Midbrain (tissue), 1 donor: ENCODE measurements at regions not wholly inside any gene's neighbourhood (a gene's known extent, or its start where the extent isn't known, plus 50 kb on each side); places are given as distances from the start of the nearest gene placed in this dataset.

Source experiments
- DNase-seq: peaks from one replicate; lab custom pipeline; 2025; lab: John Stamatoyannopoulos, UW

- no peak for DNase-seq
Observed at GRCh38 chr13:70386919-70387318, 278.7 kb upstream of the KLHL1 start.

GRCh38 chr13:70385852-70386251 is 277.6 kb upstream of the KLHL1 start:
- DNase-seq = no peak

- no peak for DNase-seq
Observed at GRCh38 chr13:70384156-70384555, 275.9 kb upstream of the KLHL1 start.

- DNase-seq = no peak
Observed at GRCh38 chr13:70380809-70381208, 272.6 kb upstream of the KLHL1 start.

GRCh38 chr13:70375718-70376117 is 267.5 kb upstream of the KLHL1 start:
- no peak for DNase-seq

- no peak for DNase-seq
Observed at GRCh38 chr13:70370924-70371323, 262.7 kb upstream of the KLHL1 start.

- DNase-seq = no peak
Observed at GRCh38 chr13:70366720-70367119, 258.5 kb upstream of the KLHL1 start.

GRCh38 chr13:70363991-70364390 is 255.7 kb upstream of the KLHL1 start:
- DNase-seq = no peak

- DNase-seq = no peak
Observed at GRCh38 chr13:70362820-70363570, 254.7 kb upstream of the KLHL1 start.

- DNase-seq = no peak
Observed at GRCh38 chr13:70357031-70357430, 248.8 kb upstream of the KLHL1 start.

- DNase-seq = no peak
Observed at GRCh38 chr13:70353096-70353495, 244.8 kb upstream of the KLHL1 start.

GRCh38 chr13:70347947-70348620 is 239.8 kb upstream of the KLHL1 start:
- DNase-seq = no peak

- DNase-seq = no peak
Observed at GRCh38 chr13:70339738-70340137, 231.5 kb upstream of the KLHL1 start.

- no peak for DNase-seq
Observed at GRCh38 chr13:70338609-70339008, 230.4 kb upstream of the KLHL1 start.

- DNase-seq = no peak
Observed at GRCh38 chr13:70336866-70337265, 228.6 kb upstream of the KLHL1 start.

GRCh38 chr13:70333752-70334151 is 225.5 kb upstream of the KLHL1 start:
- no peak for DNase-seq

GRCh38 chr13:70330697-70331361 is 222.6 kb upstream of the KLHL1 start:
- no peak for DNase-seq

GRCh38 chr13:70324519-70324918 is 216.3 kb upstream of the KLHL1 start:
- no peak for DNase-seq

GRCh38 chr13:70311191-70311590 is 202.9 kb upstream of the KLHL1 start:
- DNase-seq = no peak

GRCh38 chr13:70310396-70311119 is 202.3 kb upstream of the KLHL1 start:
- DNase-seq = peak; percentile 28

- DNase-seq = no peak
Observed at GRCh38 chr13:70297189-70297616, 189.0 kb upstream of the KLHL1 start.

GRCh38 chr13:70284371-70284770 is 176.1 kb upstream of the KLHL1 start:
- no peak for DNase-seq
